Keratinocyte (primary cell): ENCODE measurements at regions not wholly inside any gene's neighbourhood (a gene's known extent, or its start where the extent isn't known, plus 50 kb on each side); places are given as distances from the start of the nearest gene placed in this dataset.

ENCODE experiments used
- DNase-seq: peaks from one replicate; pipeline ENCODE4 v3.0.0-alpha.2; 2011; ENCODE audit warnings: low read depth, missing footprints, low spot score
- FAIRE-seq: peaks from 2 replicates; lab custom pipeline; 2011; peaks lifted over from hg19 to GRCh38; lab: Jason Lieb, UNC
- H2AFZ ChIP-seq: 2 replicates; pipeline ENCODE4 v1.6.0; 2012; ENCODE audit warnings: low read length, control low read depth, inconsistent platforms; ENCODE audit not compliant: control insufficient read depth
- H3K27ac ChIP-seq: 2 replicates; pipeline ENCODE4 v1.5.1; 2011; ENCODE audit warnings: low read length; ENCODE audit not compliant: control insufficient read depth, insufficient read depth
- H3K27me3 ChIP-seq: 3 replicates; pipeline ENCODE4 v1.6.0; 2011; ENCODE audit warnings: low read length; ENCODE audit not compliant: control insufficient read depth, insufficient read depth; ENCODE audit errors: extremely low read depth
- H3K36me3 ChIP-seq, 2 experiments: 2 replicates in 1 of 2; 3 replicates in 1 of 2; pipeline ENCODE4 v1.5.1; 2011; ENCODE audit warnings: low read length in 2 of 2, mild to moderate bottlenecking in 1 of 2; ENCODE audit not compliant: control insufficient read depth in 2 of 2, insufficient read depth in 2 of 2; ENCODE audit errors: extremely low read depth in 1 of 2
- H3K4me1 ChIP-seq: 3 replicates; pipeline ENCODE4 v1.5.1; 2011; ENCODE audit warnings: low read length; ENCODE audit not compliant: control insufficient read depth, insufficient read depth; ENCODE audit errors: extremely low read depth
- H3K4me2 ChIP-seq: 3 replicates; pipeline ENCODE4 v1.6.0; 2011; ENCODE audit warnings: low read depth, low read length; ENCODE audit not compliant: control insufficient read depth, insufficient read depth; ENCODE audit errors: extremely low read depth
- H3K4me3 ChIP-seq, 3 experiments: fragments of 200-600 bp in 1 of 3; sonication (generic) in 1 of 3; 2 replicates in 2 of 3; 3 replicates in 1 of 3; pipeline ENCODE4 v1.5.1; 2011 to 2016; ENCODE audit warnings: low read length in 3 of 3, mild to moderate bottlenecking in 3 of 3, control low read depth in 2 of 3, inconsistent platforms in 1 of 3, low read depth in 1 of 3, mixed read lengths in 1 of 3, mixed run types in 1 of 3, moderate library complexity in 1 of 3; ENCODE audit not compliant: control insufficient read depth in 2 of 3, insufficient read depth in 2 of 3; ENCODE audit errors: extremely low read depth in 1 of 3
- H3K79me2 ChIP-seq: 2 replicates; pipeline ENCODE4 v1.6.0; 2012; ENCODE audit warnings: low read length; ENCODE audit not compliant: control insufficient read depth, insufficient read depth
- H3K9ac ChIP-seq: 3 replicates; pipeline ENCODE4 v1.6.0; 2011; ENCODE audit warnings: low read length; ENCODE audit not compliant: control insufficient read depth, insufficient read depth; ENCODE audit errors: extremely low read depth
- H3K9me1 ChIP-seq: 3 replicates; pipeline ENCODE4 v1.6.0; 2011; ENCODE audit warnings: low read length; ENCODE audit not compliant: control insufficient read depth, insufficient read depth; ENCODE audit errors: extremely low read depth
- H3K9me3 ChIP-seq: 2 replicates; pipeline ENCODE4 v1.5.1; 2012; ENCODE audit warnings: low read depth, low read length; ENCODE audit not compliant: control insufficient read depth
- H4K20me1 ChIP-seq: 3 replicates; pipeline ENCODE4 v1.6.0; 2011; ENCODE audit warnings: low read length; ENCODE audit not compliant: control insufficient read depth, insufficient read depth; ENCODE audit errors: extremely low read depth
- EZH2 ChIP-seq: IDR thresholded peaks from one replicate; pipeline ENCODE4 v1.6.1; 2012; ENCODE audit warnings: inconsistent platforms, mild to moderate bottlenecking, low read length, moderate library complexity
- dilution Hi-C: fragments of 300-500 bp; cut with MboI; formaldehyde crosslinking; loops from one replicate; pipeline ENCODE4 v1.7.0; 2020; ENCODE audit warnings: low sequenced_read_pairs; ENCODE audit not compliant: extremely low pct_ligation_motif_present
- TF ChIP-seq, protein P1 (sequence below), 3 experiments: IDR thresholded peaks in 1 of 3; conservative IDR thresholded peaks in 1 of 3; optimal IDR thresholded peaks in 1 of 3; 2 replicates in 2 of 3; 3 replicates in 1 of 3; pipeline versions ENCODE3 to v1.5.1; 2011; ENCODE audit warnings: low read length in 3 of 3, mild to moderate bottlenecking in 3 of 3, moderate library complexity in 2 of 3, control low read depth in 1 of 3, inconsistent platforms in 1 of 3; ENCODE audit not compliant: insufficient read depth in 2 of 3; ENCODE audit errors: extremely low read depth in 1 of 3

DNA sequence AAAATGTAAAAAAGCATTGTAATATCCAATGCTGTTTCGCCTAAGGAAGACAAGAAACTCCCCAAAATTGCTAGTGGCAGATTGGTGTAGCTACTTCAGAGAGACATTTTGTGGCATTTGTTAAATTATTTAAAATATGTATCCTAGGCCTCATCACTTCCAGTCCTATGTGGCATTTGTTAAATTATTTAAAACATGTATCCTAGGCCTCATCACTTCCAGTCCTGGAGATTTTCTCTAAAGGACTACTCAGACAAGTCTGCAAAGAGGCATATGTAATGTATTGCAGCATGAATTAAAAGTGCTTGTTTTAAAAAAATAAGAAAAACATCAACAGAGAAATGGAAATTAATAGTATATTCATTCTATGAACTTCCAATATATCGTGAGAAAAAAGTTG, 95.6 kb upstream of the KCTD3 start:
- TF ChIP-seq EZH2 = no peak
- TF ChIP-seq, protein P1, sequence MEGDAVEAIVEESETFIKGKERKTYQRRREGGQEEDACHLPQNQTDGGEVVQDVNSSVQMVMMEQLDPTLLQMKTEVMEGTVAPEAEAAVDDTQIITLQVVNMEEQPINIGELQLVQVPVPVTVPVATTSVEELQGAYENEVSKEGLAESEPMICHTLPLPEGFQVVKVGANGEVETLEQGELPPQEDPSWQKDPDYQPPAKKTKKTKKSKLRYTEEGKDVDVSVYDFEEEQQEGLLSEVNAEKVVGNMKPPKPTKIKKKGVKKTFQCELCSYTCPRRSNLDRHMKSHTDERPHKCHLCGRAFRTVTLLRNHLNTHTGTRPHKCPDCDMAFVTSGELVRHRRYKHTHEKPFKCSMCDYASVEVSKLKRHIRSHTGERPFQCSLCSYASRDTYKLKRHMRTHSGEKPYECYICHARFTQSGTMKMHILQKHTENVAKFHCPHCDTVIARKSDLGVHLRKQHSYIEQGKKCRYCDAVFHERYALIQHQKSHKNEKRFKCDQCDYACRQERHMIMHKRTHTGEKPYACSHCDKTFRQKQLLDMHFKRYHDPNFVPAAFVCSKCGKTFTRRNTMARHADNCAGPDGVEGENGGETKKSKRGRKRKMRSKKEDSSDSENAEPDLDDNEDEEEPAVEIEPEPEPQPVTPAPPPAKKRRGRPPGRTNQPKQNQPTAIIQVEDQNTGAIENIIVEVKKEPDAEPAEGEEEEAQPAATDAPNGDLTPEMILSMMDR (optimal IDR thresholded peaks at IDR 0.05 in 1 of 3, IDR thresholded peaks at IDR 0.05 in 1 of 3, conservative IDR thresholded peaks at IDR 0.05 in 1 of 3; ENCODE audit: extremely low read depth in 1 of 3, insufficient read depth in 2 of 3, low read length in 3 of 3) = no peak
- FAIRE-seq (no peak), DNase-seq (no peak)
- dilution Hi-C loops = no loop called here
- H3K79me2 ChIP-seq = no peaks in the 10 kb centered on the region
- H3K9me3 ChIP-seq = no peaks in the 10 kb centered on the region
- H4K20me1 ChIP-seq = no peaks in the 10 kb centered on the region
- H3K9me1 ChIP-seq = no peaks in the 10 kb centered on the region
- peaks cover 14% of the 10 kb centered on the region for H3K4me1 ChIP-seq
- H2AFZ ChIP-seq = no peak overlapping the region
- H3K27ac ChIP-seq = no peak overlapping the region
- H3K27me3 ChIP-seq = no peaks in the 10 kb centered on the region
- no peak overlapping the region for H3K9ac ChIP-seq
- no peaks in the 10 kb centered on the region for H3K36me3 ChIP-seq
- no peak overlapping the region for H3K4me2 ChIP-seq
- H3K4me3 ChIP-seq = no peak overlapping the region

DNA sequence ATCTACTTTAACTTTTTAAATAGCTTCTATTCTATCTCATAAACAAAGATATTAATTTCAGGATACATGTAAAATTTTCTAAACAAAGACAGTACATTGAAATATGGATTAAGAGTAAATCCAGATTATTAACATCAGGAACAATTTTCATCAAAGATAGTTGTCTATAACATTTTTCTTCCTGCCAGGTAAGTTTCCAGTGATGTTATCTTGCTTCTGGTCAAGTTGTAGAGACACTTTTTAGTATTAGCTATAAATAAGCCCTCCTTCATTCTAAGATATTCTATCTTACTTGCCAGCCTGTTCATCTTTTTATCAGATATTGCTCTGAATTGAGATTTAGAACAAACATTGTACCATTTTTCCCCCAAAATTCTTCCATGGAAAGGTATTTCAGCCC, 94.4 kb upstream of the KCTD3 start:
- H3K4me2 ChIP-seq = no peak overlapping the region
- H4K20me1 ChIP-seq = no peaks in the 10 kb centered on the region
- no peak overlapping the region for H2AFZ ChIP-seq
- no peaks in the 10 kb centered on the region for H3K9me1 ChIP-seq
- no peaks in the 10 kb centered on the region for H3K36me3 ChIP-seq
- FAIRE-seq = no peak
- no peak for DNase-seq
- H3K79me2 ChIP-seq = no peaks in the 10 kb centered on the region
- no peak overlapping the region for H3K27ac ChIP-seq
- no peaks in the 10 kb centered on the region for H3K27me3 ChIP-seq
- H3K4me3 ChIP-seq = no peak overlapping the region
- dilution Hi-C loops = no loop called here
- H3K9me3 ChIP-seq = no peaks in the 10 kb centered on the region
- peaks cover 14% of the 10 kb centered on the region for H3K4me1 ChIP-seq
- no peak overlapping the region for H3K9ac ChIP-seq
- no peak for TF ChIP-seq EZH2
- TF ChIP-seq, protein P1 (optimal IDR thresholded peaks at IDR 0.05 in 1 of 3, IDR thresholded peaks at IDR 0.05 in 1 of 3, conservative IDR thresholded peaks at IDR 0.05 in 1 of 3; ENCODE audit: extremely low read depth in 1 of 3, insufficient read depth in 2 of 3, low read length in 3 of 3) = no peak
